ENCODE measurements at regions not wholly inside any gene's neighbourhood (a gene's known extent, or its start where the extent isn't known, plus 50 kb on each side); places are given as distances from the start of the nearest gene placed in this dataset.

DNA sequence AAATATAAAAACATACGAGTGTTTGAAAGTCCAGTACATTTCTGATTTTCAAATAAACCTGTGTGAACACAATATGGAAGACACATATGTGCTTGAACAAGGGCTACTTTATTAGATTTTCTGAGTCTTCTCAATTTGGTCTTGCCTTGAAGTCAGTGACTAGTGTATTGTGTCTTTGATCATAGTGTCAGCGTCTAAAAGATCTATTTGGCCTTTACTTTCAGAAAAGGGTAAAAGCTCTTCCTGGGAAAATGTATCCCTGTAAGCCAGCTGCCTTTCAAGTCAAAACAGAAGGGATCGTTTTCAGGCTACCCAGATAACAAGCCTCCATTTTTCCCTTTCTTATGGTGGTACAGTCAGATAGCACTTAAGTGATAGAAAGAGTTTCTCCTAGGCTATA lies 471.9 kb downstream of the CMPK2 start (continued):
- no peak for TF ChIP-seq ADNP (CRISPR knock-in tag; IDR thresholded peaks at IDR 0.05)
- TF ChIP-seq ZFAT (CRISPR knock-in tag; conservative IDR thresholded peaks at IDR 0.05): no peak
- TF ChIP-seq ZNF292 (CRISPR knock-in tag; IDR thresholded peaks at IDR 0.05; ENCODE audit: borderline replicate concordance, low read depth): no peak
- TF ChIP-seq EP300 (IDR thresholded peaks at IDR 0.05; ENCODE audit: low read depth in 2 of 2, low read length in 2 of 2): no peak
- no peak for TF ChIP-seq EP300 (CRISPR knock-in tag; IDR thresholded peaks at IDR 0.05; ENCODE audit: borderline replicate concordance)
- TF ChIP-seq AGO1 (IDR thresholded peaks at IDR 0.05; ENCODE audit: low read depth, low read length, poor library complexity, severe bottlenecking): no peak
- no peak for TF ChIP-seq MTA1 (CRISPR knock-in tag; IDR thresholded peaks at IDR 0.05; ENCODE audit: borderline replicate concordance)
- TF ChIP-seq, protein P1, sequence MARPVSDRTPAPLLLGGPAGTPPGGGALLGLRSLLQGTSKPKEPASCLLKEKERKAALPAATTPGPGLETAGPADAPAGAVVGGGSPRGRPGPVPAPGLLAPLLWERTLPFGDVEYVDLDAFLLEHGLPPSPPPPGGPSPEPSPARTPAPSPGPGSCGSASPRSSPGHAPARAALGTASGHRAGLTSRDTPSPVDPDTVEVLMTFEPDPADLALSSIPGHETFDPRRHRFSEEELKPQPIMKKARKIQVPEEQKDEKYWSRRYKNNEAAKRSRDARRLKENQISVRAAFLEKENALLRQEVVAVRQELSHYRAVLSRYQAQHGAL (CRISPR knock-in tag; IDR thresholded peaks at IDR 0.05; ENCODE audit: not compliant biosample characterization): no peak

DNA sequence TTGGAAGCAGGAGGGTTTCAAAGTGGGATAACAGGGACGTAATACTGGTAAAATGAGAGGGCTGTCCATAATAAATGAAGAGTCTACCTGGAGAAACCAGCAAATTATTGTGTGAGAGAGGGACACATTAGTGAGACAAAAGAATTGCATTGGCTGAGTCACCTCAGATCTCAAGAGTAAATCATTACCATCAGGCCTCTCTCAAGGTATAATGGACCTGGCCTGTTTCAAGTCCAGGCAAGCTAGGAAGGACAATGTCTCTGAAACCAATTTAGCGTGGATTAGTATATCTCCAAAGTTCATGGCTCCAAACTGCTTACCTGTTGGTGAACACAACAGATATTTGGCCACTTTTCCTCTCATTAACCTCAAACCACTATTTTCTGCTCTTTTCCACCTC lies 471.4 kb downstream of the CMPK2 start:
- H2AFZ ChIP-seq (ENCODE audit: low read length): no peak overlapping the region
- no peak for ATAC-seq
- H3K4me3 ChIP-seq (replicated peaks in 1 of 3; ENCODE audit: insufficient read depth in 1 of 3, low read depth in 2 of 3, low read length in 3 of 3): no peak overlapping the region
- H3K36me3 ChIP-seq (replicated peaks in 1 of 2; ENCODE audit: control insufficient read depth in 1 of 2, insufficient read depth in 2 of 2, low read length in 2 of 2): no peaks in the 10 kb centered on the region
- FAIRE-seq: no peak
- H3K27me3 ChIP-seq (ENCODE audit: control insufficient read depth in 1 of 2, insufficient read depth in 2 of 2, low read length in 2 of 2): no peaks in the 10 kb centered on the region
- BruUV-seq (replicated peaks): no TSS peak
- POLR2A ChIA-PET: no interaction called here
- WGBS (ENCODE audit: low lambda C conversion rate): 1% methylated on average over 2 of the region's 2 CpGs
- DNase-seq (ENCODE audit: low spot score): no peak
- H3K9me3 ChIP-seq (ENCODE audit: low read length): peaks cover 61% of the 10 kb centered on the region
- intact Hi-C loops (cut with micrococcal nuclease; ENCODE audit: unreplicated experiment) (no loop called here), in situ Hi-C loops (cut with HindIII; ENCODE audit: extremely low pct_ligation_motif_present, low pct_unique_long_range_greater_than_20kb) (no loop called here)
- H3K27ac ChIP-seq (ENCODE audit: extremely low read length, insufficient read depth, low read length): no peak overlapping the region
- H4K20me1 ChIP-seq (ENCODE audit: insufficient read depth, low read length): no peaks in the 10 kb centered on the region
- H3K4me1 ChIP-seq (ENCODE audit: insufficient read depth, low read length): no peaks in the 10 kb centered on the region
- CTCF ChIA-PET (ENCODE audit: low intra/inter-chr PET ratio, low total read pairs): no interaction called here
- no peak overlapping the region for H3K4me2 ChIP-seq (ENCODE audit: low read depth, low read length)
- no peak overlapping the region for H3K9ac ChIP-seq (ENCODE audit: insufficient read depth, low read depth, low read length)
- H3K79me2 ChIP-seq (ENCODE audit: insufficient read depth, low read length): no peaks in the 10 kb centered on the region
- TF ChIP-seq ZNF318 (CRISPR knock-in tag; IDR thresholded peaks at IDR 0.05) (no peak), ZNF33B (CRISPR knock-in tag; IDR thresholded peaks at IDR 0.05) (no peak)
- TF ChIP-seq, protein P2, sequence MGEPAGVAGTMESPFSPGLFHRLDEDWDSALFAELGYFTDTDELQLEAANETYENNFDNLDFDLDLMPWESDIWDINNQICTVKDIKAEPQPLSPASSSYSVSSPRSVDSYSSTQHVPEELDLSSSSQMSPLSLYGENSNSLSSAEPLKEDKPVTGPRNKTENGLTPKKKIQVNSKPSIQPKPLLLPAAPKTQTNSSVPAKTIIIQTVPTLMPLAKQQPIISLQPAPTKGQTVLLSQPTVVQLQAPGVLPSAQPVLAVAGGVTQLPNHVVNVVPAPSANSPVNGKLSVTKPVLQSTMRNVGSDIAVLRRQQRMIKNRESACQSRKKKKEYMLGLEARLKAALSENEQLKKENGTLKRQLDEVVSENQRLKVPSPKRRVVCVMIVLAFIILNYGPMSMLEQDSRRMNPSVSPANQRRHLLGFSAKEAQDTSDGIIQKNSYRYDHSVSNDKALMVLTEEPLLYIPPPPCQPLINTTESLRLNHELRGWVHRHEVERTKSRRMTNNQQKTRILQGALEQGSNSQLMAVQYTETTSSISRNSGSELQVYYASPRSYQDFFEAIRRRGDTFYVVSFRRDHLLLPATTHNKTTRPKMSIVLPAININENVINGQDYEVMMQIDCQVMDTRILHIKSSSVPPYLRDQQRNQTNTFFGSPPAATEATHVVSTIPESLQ (CRISPR knock-in tag; conservative IDR thresholded peaks at IDR 0.05): no peak

Data from HepG2 (cell line).